HepG2 (cell line): ENCODE measurements at regions not wholly inside any gene's neighbourhood (a gene's known extent, or its start where the extent isn't known, plus 50 kb on each side); places are given as distances from the start of the nearest gene placed in this dataset.
"Not testable (repeated sequence)": the region's sequence is repeated elsewhere in the genome, so short reads cannot be mapped to it uniquely, and the experiment has no call there.

Experiments
- ATAC-seq: fragments of 200-7000 bp; cut with Tn5 transposase; 3 replicates; pipeline ENCODE4 v1.9.1; 2020; ENCODE audit warnings: mild to moderate bottlenecking, moderate library complexity
- BruUV-seq: library from RNA; stranded (reverse); fragments of 400-500 nt; replicated peaks from 2 replicates; lab custom pipeline; 2021; lab: Mats Ljungman, UMichigan
- CTCF ChIA-PET: fragments of 300-600 bp; formaldehyde crosslinking; extraction: SDS; loops from one replicate; lab custom pipeline; 2021; ENCODE audit warnings: low total read pairs, inconsistent platforms, low intra/inter-chr PET ratio; lab: Yijun Ruan, JAX
- POLR2A ChIA-PET: fragments of 350-600 bp; sonication (Branson Sonifier 250); formaldehyde crosslinking; loops from one replicate; lab custom pipeline; 2020; ENCODE audit warnings: antibody characterized with exemption, inconsistent platforms; lab: Yijun Ruan, JAX
- DNase-seq: peaks from one replicate; pipeline ENCODE4 v3.0.0-alpha.2; 2015; ENCODE audit warnings: low spot score
- FAIRE-seq: peaks from 3 replicates; lab custom pipeline; 2011; peaks lifted over from hg19 to GRCh38; lab: Jason Lieb, UNC
- H2AFZ ChIP-seq: one replicate; pipeline ENCODE4 v1.6.1; 2011; ENCODE audit warnings: low read length, inconsistent platforms
- H3K27ac ChIP-seq: fragments of 300-600 bp; 3 replicates; pipeline ENCODE4 v1.8.0; 2011; ENCODE audit warnings: mixed run types, mild to moderate bottlenecking, mixed read lengths, low read length, inconsistent platforms; ENCODE audit not compliant: insufficient read depth; ENCODE audit errors: extremely low read length
- H3K27me3 ChIP-seq, 2 experiments: fragments of 200-600 bp in 1 of 2; 2 replicates in 1 of 2; 3 replicates in 1 of 2; pipeline versions ENCODE4 v1.6.0 to v1.8.0; 2011; ENCODE audit warnings: low read length in 2 of 2, mild to moderate bottlenecking in 2 of 2, moderate library complexity in 2 of 2, inconsistent platforms in 1 of 2; ENCODE audit not compliant: insufficient read depth in 2 of 2, control insufficient read depth in 1 of 2
- H3K36me3 ChIP-seq, 2 experiments: fragments of 200-600 bp in 1 of 2; replicated peaks in 1 of 2; 2 replicates in 1 of 2; 3 replicates in 1 of 2; pipeline versions ENCODE4 v1.5.1 to v1.8.0; 2011; ENCODE audit warnings: low read length in 2 of 2, inconsistent platforms in 1 of 2; ENCODE audit not compliant: insufficient read depth in 2 of 2, control insufficient read depth in 1 of 2
- H3K4me1 ChIP-seq: 2 replicates; pipeline ENCODE4 v1.5.1; 2012; ENCODE audit warnings: low read length, inconsistent platforms; ENCODE audit not compliant: insufficient read depth
- H3K4me2 ChIP-seq: 2 replicates; pipeline ENCODE4 v1.6.0; 2011; ENCODE audit warnings: low read depth, low read length, inconsistent platforms
- H3K4me3 ChIP-seq, 3 experiments: fragments of 200-600 bp in 1 of 3; sonication (generic), shearing (Covaris generic) in 1 of 3; replicated peaks in 1 of 3; 2 replicates each; pipeline ENCODE4 v1.5.1; 2011 to 2016; ENCODE audit warnings: low read length in 3 of 3, inconsistent platforms in 2 of 3, low read depth in 2 of 3, mild to moderate bottlenecking in 2 of 3, control low read depth in 1 of 3, mixed read lengths in 1 of 3; ENCODE audit not compliant: insufficient read depth in 1 of 3
- H3K79me2 ChIP-seq: one replicate; pipeline ENCODE4 v1.6.1; 2011; ENCODE audit warnings: low read length, inconsistent platforms; ENCODE audit not compliant: insufficient read depth
- H3K9ac ChIP-seq: 2 replicates; pipeline ENCODE4 v1.6.0; 2011; ENCODE audit warnings: mild to moderate bottlenecking, low read depth, low read length, inconsistent platforms; ENCODE audit not compliant: insufficient read depth
- H3K9me3 ChIP-seq: 2 replicates; pipeline ENCODE4 v1.5.1; 2012; ENCODE audit warnings: mild to moderate bottlenecking, low read length
- H4K20me1 ChIP-seq: 2 replicates; pipeline ENCODE4 v1.6.0; 2011; ENCODE audit warnings: inconsistent platforms, mild to moderate bottlenecking, low read length, moderate library complexity; ENCODE audit not compliant: insufficient read depth
- ARNT2 ChIP-seq: sonication (generic); formaldehyde crosslinking; IDR thresholded peaks from 2 replicates; pipeline ENCODE4 v1.8.0; 2022; ENCODE audit warnings: mild to moderate bottlenecking, low read depth, missing genetic modification reagents, moderate library complexity
- BRF2 ChIP-seq: sonication (generic); formaldehyde crosslinking; IDR thresholded peaks from 2 replicates; pipeline ENCODE4 v1.8.1; 2022; ENCODE audit warnings: mild to moderate bottlenecking, missing genetic modification reagents
- IKZF1 ChIP-seq: fragments of 450-650 bp; IDR thresholded peaks from 2 replicates; pipeline ENCODE4 v1.7.1; 2016
- RBM22 ChIP-seq: fragments of 200-400 bp; formaldehyde crosslinking; optimal IDR thresholded peaks from 2 replicates; pipeline ENCODE3; 2017; ENCODE audit warnings: mild to moderate bottlenecking, low read length, moderate library complexity
- SNAPC4 ChIP-seq: sonication (generic); formaldehyde crosslinking; IDR thresholded peaks from 2 replicates; pipeline ENCODE4 v1.4.0; 2020; ENCODE audit warnings: mild to moderate bottlenecking, missing genetic modification reagents
- TOE1 ChIP-seq: sonication (generic); formaldehyde crosslinking; IDR thresholded peaks from 2 replicates; pipeline ENCODE4 v1.4.0; 2020; ENCODE audit warnings: mild to moderate bottlenecking, missing genetic modification reagents
- ZNF260 ChIP-seq: sonication (generic); formaldehyde crosslinking; IDR thresholded peaks from 2 replicates; pipeline ENCODE4 v1.4.0; 2020; ENCODE audit warnings: missing genetic modification reagents, low read depth, mild to moderate bottlenecking, borderline replicate concordance
- ZNF569 ChIP-seq: sonication (generic); formaldehyde crosslinking; IDR thresholded peaks from 2 replicates; pipeline ENCODE4 v1.5.0; 2020; ENCODE audit warnings: mild to moderate bottlenecking, missing genetic modification reagents, moderate library complexity, borderline replicate concordance
- ZNF780A ChIP-seq: sonication (generic); formaldehyde crosslinking; IDR thresholded peaks from 2 replicates; pipeline ENCODE4 v1.8.0; 2022; ENCODE audit warnings: mild to moderate bottlenecking, missing genetic modification reagents, moderate library complexity
- WGBS: methylation state at CpG from one replicate; pipeline ENCODE4 v1.1.6; 2017; ENCODE audit warnings: low lambda C conversion rate; 5-methylcytosine and 5-hydroxymethylcytosine counted together
- in situ Hi-C: cut with HindIII; loops from 2 replicates; pipeline ENCODE4 v1.10.0; 2017; ENCODE audit warnings: low pct_unique_long_range_greater_than_20kb; ENCODE audit not compliant: extremely low pct_ligation_motif_present
- intact Hi-C: fragments of 100-400 bp; cut with micrococcal nuclease; formaldehyde crosslinking; loops from one replicate; pipeline ENCODE4 v1.10.0; 2022; ENCODE audit not compliant: unreplicated experiment

GRCh38 chrX:115427861-115428410 lies 133.0 kb upstream of the PLS3 start:
- FAIRE-seq (no peak), ATAC-seq (no peak), DNase-seq (no peak)
- in situ Hi-C loops (no loop called here), intact Hi-C loops (no loop called here)
- Histone ChIP-seq H3K4me3 (no peak overlapping the region), H3K9me3 (no peaks in the 10 kb centered on the region), H3K4me2 (no peak overlapping the region), H3K9ac (no peak overlapping the region), H2AFZ (no peak overlapping the region), H3K27ac (no peak overlapping the region), H3K27me3 (no peaks in the 10 kb centered on the region), H3K36me3 (no peaks in the 10 kb centered on the region), H4K20me1 (no peaks in the 10 kb centered on the region), H3K79me2 (no peaks in the 10 kb centered on the region), H3K4me1 (no peaks in the 10 kb centered on the region)
- POLR2A ChIA-PET: no interaction called here
- TF ChIP-seq ARNT2: no peak
- TF ChIP-seq SNAPC4 (CRISPR knock-in tag): no peak
- no peak for TF ChIP-seq ZNF569 (CRISPR knock-in tag)
- TF ChIP-seq BRF2 (CRISPR knock-in tag): no peak
- no peak for TF ChIP-seq RBM22
- TF ChIP-seq IKZF1: no peak
- TF ChIP-seq ZNF780A (CRISPR knock-in tag): no peak
- TF ChIP-seq TOE1 (CRISPR knock-in tag): no peak
- TF ChIP-seq ZNF260 (CRISPR knock-in tag): no peak
- no TSS peak for BruUV-seq
- CTCF ChIA-PET: no interaction called here
- WGBS: 6% methylated on average over 2 of the region's 2 CpGs

- BruUV-seq, H3K27ac ChIP-seq, H3K4me2 ChIP-seq, FAIRE-seq, H4K20me1 ChIP-seq, POLR2A ChIA-PET, ATAC-seq, intact Hi-C loops, H3K4me3 ChIP-seq, in situ Hi-C loops, H3K4me1 ChIP-seq, H3K36me3 ChIP-seq, DNase-seq, H3K27me3 ChIP-seq, H2AFZ ChIP-seq, H3K79me2 ChIP-seq, CTCF ChIA-PET, H3K9ac ChIP-seq, H3K9me3 ChIP-seq: not testable (repeated sequence)
- WGBS: 75% methylated on average over 7 of the region's 7 CpGs
These were observed 126.1 kb upstream of the PLS3 start for GRCh38 chrX:115434834-115435233.
